Hypothalamus (tissue), 51 donors: ENCODE measurements at regions not wholly inside any gene's neighbourhood (a gene's known extent, or its start where the extent isn't known, plus 50 kb on each side); places are given as distances from the start of the nearest gene placed in this dataset.
"Not testable (repeated sequence)": the region's sequence is repeated elsewhere in the genome, so short reads cannot be mapped to it uniquely, and the experiment has no call there.

Experiments used
- DNase-seq, 51 donors: peaks; one replicate each; lab custom pipeline; 2025; lab: John Stamatoyannopoulos, UW

GRCh38 chr1:80310703-80311245 is 1304.2 kb upstream of the ADGRL4 start:
- DNase-seq: no peak

DNA sequence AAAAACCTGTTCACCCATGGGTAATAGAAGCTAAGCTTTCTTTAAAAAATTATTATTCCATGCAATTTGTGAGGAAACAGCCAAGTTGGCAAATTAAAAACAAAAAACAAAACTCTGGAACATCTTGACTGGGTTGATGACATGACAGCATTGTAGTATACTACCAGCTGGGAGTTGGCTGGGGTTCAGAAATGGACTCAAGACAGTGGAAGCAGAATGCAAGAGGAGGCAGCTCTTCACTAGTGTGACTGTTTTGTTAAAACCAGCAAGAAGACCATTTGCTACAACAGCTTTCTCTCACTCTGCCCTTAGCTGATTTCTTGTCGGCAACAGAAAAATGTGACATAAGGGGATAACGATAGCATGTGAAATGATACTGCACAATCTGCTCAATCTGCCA is 1298.9 kb upstream of the ADGRL4 start:
- DNase-seq: no peak

DNA sequence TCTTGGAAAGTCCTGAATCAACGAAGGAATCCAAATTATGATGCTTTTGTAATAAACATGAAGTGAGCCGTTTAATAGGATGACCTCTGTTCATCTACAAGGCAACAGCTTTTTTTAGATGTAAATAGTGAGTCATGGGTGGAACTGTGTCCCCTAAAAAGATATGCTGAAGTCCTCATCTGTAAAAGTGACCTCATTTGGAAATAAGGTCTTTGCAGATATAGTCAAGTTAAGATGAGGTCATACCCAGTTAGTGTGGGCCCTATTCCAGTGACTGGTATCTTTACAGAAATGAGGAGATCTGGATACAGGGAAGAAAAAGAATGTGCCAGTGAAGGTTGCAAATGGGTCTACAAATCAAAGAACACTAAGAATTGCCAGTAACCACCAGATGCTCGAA is 1287.3 kb upstream of the ADGRL4 start:
- no peak for DNase-seq

DNA sequence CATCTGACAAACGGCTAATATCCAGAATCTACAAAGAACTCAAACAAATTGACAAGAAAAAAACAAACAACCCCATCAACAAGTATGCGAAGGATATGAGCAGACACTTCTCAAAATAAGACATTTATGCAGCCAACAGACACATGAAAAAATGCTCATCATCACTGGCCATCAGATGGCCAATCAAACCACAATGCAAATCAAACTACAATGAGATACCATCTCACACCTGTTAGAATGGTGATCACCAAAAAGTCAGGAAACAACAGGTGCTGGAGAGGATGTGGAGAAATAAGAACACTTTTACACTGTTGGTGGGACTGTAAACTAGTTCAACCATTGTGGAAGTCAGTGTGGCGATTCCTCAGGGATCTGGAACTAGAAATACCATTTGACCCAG is 1282.2 kb upstream of the ADGRL4 start:
- DNase-seq: not testable (repeated sequence)

- DNase-seq: no peak
Observed at GRCh38 chr1:80282536-80282935, 1276.0 kb upstream of the ADGRL4 start.

GRCh38 chr1:80278936-80279335 is 1272.4 kb upstream of the ADGRL4 start:
- no peak for DNase-seq

DNA sequence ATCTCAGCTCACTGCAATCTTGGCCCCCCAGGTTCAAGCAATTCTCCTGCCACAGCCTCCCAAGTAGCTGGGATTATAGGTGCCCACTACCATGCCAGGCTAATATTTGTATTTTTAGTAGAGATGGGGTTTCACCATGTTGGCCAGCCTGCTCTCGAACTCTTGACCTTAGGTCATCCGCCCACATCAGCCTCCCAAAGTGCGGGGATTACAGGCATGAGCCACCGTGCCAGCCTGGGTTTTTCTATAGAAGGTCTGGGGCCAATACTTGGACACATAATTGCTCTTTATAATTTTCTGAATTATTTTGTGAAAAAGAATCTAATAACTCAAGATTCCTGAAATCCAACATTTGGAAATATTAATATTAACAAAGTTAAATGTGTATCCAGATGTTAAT is 1267.7 kb upstream of the ADGRL4 start:
- no peak for DNase-seq

- DNase-seq: no peak
Observed at GRCh38 chr1:80272495-80272894, 1266.0 kb upstream of the ADGRL4 start.

DNA sequence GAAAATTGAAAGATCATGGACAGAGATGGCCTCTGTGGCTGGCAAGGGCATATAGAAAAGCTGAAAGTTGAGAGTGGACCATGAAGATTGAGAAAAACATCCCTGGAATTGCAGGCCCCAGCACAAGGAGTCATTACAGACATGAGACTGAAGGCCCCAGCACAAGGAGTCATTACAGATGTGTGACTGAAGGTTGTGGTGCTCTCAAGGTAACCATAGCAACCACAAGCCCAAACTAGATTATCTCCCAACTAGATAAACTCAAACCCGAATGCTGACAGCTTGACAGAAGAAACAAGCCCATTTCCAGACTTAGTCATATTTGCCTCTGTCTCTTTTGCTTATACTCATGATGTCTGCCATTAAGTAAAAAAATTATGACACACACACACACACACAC is 1252.1 kb upstream of the ADGRL4 start:
- no peak for DNase-seq

GRCh38 chr1:80251591-80251990 is 1245.1 kb upstream of the ADGRL4 start:
- DNase-seq: no peak

- DNase-seq: no peak
Observed at GRCh38 chr1:80251171-80251570, 1244.6 kb upstream of the ADGRL4 start.

DNA sequence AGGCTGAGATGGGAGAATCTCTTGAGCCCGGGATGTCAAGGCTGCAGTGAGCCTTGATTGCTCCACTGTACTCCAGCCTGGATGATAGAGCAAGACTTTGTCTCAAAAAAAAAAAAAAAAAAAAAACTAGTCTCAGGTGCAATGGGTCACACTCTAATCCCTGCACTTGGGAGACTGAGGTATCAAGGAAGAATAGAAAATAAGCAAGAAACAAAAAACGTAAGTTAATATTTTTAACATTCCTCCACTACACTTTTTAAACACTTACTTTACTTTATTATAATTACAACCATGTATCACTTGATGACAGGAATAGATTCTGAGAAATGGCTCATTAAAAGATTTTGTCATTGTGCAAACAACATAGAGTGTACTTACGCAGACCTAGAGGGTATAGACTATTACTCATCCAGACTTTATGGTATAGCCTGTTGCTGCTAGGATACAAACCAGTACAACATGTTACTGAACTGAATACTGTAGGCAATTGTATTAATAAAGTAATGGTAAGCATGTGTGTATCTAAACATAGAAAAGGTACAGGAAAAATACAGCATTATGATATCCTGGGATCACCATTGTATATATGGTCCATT is 1244.1 kb upstream of the ADGRL4 start:
- DNase-seq: no peak

GRCh38 chr1:80249699-80250098 is 1243.2 kb upstream of the ADGRL4 start:
- no peak for DNase-seq

DNA sequence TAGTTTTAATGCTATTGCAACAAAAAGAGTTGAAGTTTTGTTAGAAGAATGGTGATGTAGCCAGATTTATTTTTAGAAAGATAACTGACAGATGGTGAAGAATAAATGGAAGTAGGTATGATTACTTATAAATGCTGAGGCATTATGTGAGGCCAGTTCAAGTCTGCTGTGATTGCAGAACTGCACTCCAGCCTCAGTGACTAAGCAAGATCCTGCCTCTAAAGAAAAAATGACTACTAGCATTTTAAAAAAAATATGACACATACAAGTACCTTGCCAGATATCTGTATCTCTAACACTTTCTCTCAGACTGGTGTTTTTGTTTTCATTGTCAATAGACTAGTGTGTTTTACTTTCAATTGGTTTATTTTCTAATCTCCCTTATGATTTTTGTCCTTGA is 1242.4 kb upstream of the ADGRL4 start:
- no peak for DNase-seq

- no peak for DNase-seq
Observed at GRCh38 chr1:80245813-80246212, 1239.3 kb upstream of the ADGRL4 start.

DNA sequence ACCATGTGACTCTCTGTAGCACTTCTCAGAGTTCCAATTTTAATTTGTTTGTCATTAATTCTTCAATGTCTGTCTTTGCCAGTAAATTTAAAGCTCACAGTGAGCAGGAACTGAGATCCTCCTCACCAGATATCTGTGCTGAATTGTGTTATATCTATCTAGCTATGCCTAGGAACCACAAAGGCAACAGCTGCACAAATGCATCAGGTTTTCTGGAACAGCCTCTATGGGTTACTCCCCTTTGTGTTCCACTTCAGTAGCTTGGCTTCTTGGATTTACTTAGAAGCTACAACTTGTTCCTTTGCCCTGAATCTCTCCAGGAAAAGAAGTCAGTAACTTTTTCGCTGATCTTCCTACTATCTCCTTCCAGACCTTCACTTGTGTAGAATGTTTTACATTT is 1237.8 kb upstream of the ADGRL4 start:
- no peak for DNase-seq

DNA sequence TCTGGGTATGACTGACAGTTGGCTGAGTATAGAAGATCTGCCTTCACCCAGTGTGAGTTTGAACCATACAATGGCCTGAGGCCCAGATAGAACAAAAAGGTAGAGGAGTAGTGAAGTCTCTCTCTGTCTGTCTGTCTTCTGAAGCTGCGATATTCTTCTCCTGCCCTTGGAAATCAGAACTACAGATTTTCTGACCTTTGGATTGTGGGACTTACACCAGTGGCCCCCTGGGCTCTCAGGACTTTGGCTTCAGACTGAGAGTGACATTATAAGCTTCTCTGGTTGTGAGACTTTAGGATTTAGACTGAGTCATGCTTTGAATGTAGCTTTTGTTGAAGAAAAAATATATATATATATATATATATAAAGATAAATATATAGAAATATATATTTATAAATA is 1235.0 kb upstream of the ADGRL4 start:
- DNase-seq: no peak

GRCh38 chr1:80225510-80225909 is 1219.0 kb upstream of the ADGRL4 start:
- no peak for DNase-seq

DNA sequence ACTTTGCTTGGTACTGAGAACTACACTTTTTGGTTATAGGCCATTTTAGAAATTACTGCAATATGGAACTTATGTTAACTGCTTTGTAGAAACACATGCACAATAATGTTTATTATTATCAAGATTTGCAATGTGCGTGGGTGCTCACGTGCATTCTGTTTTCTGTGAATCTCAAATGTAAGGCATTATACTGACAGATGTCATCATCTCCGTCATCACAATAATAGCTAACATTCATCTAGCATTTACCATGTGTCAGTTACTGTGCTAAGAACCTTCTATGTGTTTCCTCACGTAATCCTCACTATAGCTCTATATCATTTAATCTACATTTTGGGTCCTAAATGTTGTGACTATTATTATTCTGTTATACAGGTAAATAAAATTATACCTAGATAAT is 1214.8 kb upstream of the ADGRL4 start:
- no peak for DNase-seq

GRCh38 chr1:80218112-80218511 is 1211.6 kb upstream of the ADGRL4 start:
- DNase-seq: no peak

DNA sequence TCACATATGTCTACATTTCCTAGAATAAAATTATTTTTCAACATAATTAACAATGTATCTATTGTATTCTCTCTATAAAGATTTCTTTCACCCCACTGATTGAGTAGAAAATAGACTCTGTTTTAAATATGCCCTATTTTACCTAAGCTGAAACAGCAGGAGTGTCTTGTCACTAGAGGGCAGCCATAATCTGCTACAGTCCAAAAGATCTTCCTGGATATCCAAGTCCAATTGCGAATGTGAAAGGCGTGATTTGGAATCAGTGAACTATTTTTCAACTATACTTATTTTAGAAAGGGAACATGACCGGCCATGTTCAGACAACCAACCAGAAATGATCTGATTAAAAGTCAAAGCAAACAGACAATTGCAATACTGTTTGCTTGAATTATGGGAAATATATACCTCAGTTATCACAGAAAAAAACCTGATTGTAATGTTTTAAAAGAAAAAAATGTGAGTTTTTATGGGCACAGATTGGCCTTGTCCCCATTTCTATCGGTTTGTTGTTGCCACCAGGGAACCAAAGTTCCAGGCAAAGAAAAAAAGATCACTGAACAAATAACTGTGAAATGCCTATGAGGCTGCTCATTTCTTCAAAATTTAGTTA is 1211.0 kb upstream of the ADGRL4 start:
- peak in 4 of 51 donors; percentile 0 to 5 (median 2) for DNase-seq

DNA sequence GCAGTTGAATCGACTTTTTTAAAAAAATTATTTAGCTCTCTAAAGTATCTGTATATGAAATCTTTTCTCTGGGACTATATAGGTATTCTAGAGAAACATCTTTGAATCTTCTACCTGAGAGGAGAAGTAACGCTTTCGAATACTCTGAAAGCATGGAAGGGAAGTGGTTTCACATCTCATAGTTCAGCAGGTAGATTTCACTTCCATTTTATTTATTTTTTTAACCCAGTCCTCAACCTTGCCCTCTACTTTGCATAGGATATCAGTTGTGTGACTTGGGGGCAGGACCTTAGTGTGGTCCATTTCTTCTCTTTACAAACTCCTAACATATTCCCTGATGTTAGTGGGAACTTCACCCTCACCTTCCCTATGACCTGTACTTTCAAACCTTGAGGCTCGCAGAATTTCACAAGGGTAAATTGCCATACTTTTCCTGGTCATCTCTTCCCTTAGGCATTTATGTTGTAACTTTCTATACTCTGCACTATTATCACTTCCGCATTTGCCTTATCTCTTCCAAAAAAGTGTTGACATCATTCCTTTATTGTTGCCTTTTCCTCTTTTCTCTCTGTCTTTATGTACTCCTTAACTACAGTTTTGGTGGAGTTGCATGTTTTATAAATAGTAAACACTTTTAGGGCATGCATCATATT is 1208.5 kb upstream of the ADGRL4 start:
- DNase-seq: no peak
